PC-9 (cell line): ENCODE measurements at regions not wholly inside any gene's neighbourhood (a gene's known extent, or its start where the extent isn't known, plus 50 kb on each side); places are given as distances from the start of the nearest gene placed in this dataset.

Source experiments
- BruUV-seq: library from RNA; stranded (reverse); fragments of 400-500 nt; replicated peaks from 2 replicates; lab custom pipeline; 2021; lab: Mats Ljungman, UMichigan
- CTCF ChIA-PET: fragments of 300-600 bp; sonication (Branson Sonifier 250); formaldehyde crosslinking; loops from one replicate; lab custom pipeline; 2022; ENCODE audit warnings: antibody characterized with exemption; lab: Charles Lee
- POLR2A ChIA-PET: fragments of 300-600 bp; sonication (Branson Sonifier 250); formaldehyde crosslinking; loops from one replicate; lab custom pipeline; 2022; ENCODE audit warnings: antibody characterized with exemption; ENCODE audit not compliant: unreplicated experiment; lab: Charles Lee
- DNase-seq, 2 experiments: peaks; one replicate each; pipeline versions ENCODE4 v3.0.0 to v3.0.0-alpha.2; 2015 to 2022; ENCODE audit warnings: mixed read lengths in 1 of 2
- H2AFZ ChIP-seq: fragments of 200-600 bp; sonication (generic); 2 replicates; pipeline ENCODE4 v1.8.1; 2017; ENCODE audit warnings: antibody characterized with exemption
- H3F3A ChIP-seq: fragments of 200-600 bp; sonication (generic); 2 replicates; pipeline ENCODE4 v1.8.1; 2017; ENCODE audit warnings: antibody characterized with exemption, mild to moderate bottlenecking, low read depth; ENCODE audit not compliant: insufficient read depth
- H3K27ac ChIP-seq: fragments of 200-600 bp; sonication (generic); 2 replicates; pipeline ENCODE4 v1.6.1; 2016; ENCODE audit warnings: mixed run types
- H3K27me3 ChIP-seq: fragments of 200-600 bp; sonication (generic); 2 replicates; pipeline ENCODE4 v1.6.1; 2016; ENCODE audit warnings: low read depth, mixed run types; ENCODE audit not compliant: insufficient read depth
- H3K36me3 ChIP-seq: fragments of 200-600 bp; sonication (generic); 2 replicates; pipeline ENCODE4 v1.6.1; 2016; ENCODE audit warnings: low read depth, mixed run types
- H3K4me1 ChIP-seq: fragments of 200-600 bp; sonication (generic); replicated peaks from 2 replicates; pipeline ENCODE4 v1.6.1; 2016; ENCODE audit warnings: mixed run types; ENCODE audit not compliant: insufficient read depth
- H3K4me2 ChIP-seq: fragments of 200-600 bp; sonication (generic); 2 replicates; pipeline ENCODE4 v1.6.1; 2017; ENCODE audit warnings: mixed run types
- H3K4me3 ChIP-seq: fragments of 200-600 bp; sonication (generic); 2 replicates; pipeline ENCODE4 v1.6.1; 2016; ENCODE audit warnings: mixed run types
- H3K79me2 ChIP-seq: fragments of 200-600 bp; sonication (generic); 2 replicates; pipeline ENCODE4 v1.6.1; 2017; ENCODE audit warnings: low read depth, mixed run types
- H3K9me2 ChIP-seq: fragments of 200-600 bp; sonication (generic); 2 replicates; pipeline ENCODE4 v1.8.1; 2017; ENCODE audit warnings: mild to moderate bottlenecking; ENCODE audit not compliant: insufficient read depth
- H3K9me3 ChIP-seq: fragments of 200-600 bp; sonication (generic); 2 replicates; pipeline ENCODE4 v1.8.1; 2016; ENCODE audit warnings: low read depth; ENCODE audit not compliant: insufficient read depth
- H4K20me1 ChIP-seq: fragments of 200-600 bp; sonication (generic); 2 replicates; pipeline ENCODE4 v1.8.1; 2017; ENCODE audit not compliant: insufficient read depth
- EZH2 ChIP-seq: fragments of 200-600 bp; sonication (generic); IDR thresholded peaks from 2 replicates; pipeline ENCODE4 v1.8.0; 2017; ENCODE audit warnings: antibody characterized with exemption, low read depth
- intact Hi-C: fragments of 100-400 bp; cut with micrococcal nuclease; formaldehyde crosslinking; loops from one replicate; pipeline ENCODE4 v1.10.0; 2022; ENCODE audit not compliant: unreplicated experiment
- TF ChIP-seq, protein P1 (sequence below): fragments of 200-600 bp; sonication (generic); conservative IDR thresholded peaks from 2 replicates; pipeline ENCODE4 v1.6.1; 2017; ENCODE audit warnings: mixed run types, antibody characterized with exemption, mild to moderate bottlenecking, moderate library complexity

DNA sequence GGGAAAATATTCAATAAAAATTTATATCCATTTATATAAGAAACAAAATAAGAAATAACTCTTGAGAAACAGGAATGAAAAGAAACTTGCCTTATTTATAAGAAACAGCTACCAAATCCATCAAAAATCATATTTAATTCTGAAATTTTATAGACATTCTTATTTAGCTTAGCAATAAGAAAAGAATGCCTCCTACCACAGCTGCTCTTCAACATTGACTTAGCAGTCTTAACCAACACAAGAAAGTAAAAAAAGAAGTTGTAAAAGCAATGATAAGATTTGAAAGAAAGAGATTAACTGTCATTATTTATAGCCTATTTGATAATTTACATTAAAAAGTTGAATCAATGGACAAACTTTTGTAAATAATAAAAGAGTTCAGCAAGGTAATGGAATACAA, 212.8 kb downstream of the ZNF365 start:
- Histone ChIP-seq H3K27ac (no peak overlapping the region), H3K4me3 (no peak overlapping the region), H3K9me3 (peaks cover 7% of the 10 kb centered on the region; the same call in 1 of the 2 replicates), H3K27me3 (no peaks in the 10 kb centered on the region), H2AFZ (no peak overlapping the region), H4K20me1 (no peaks in the 10 kb centered on the region), H3F3A (no peaks in the 10 kb centered on the region), H3K4me1 (no peaks in the 10 kb centered on the region), H3K79me2 (no peaks in the 10 kb centered on the region), H3K9me2 (0 out of 2 replicates have a peak, but pooled peaks cover 3% of the 10 kb centered on the region), H3K36me3 (no peaks in the 10 kb centered on the region), H3K4me2 (no peak overlapping the region)
- no peak for TF ChIP-seq EZH2
- TF ChIP-seq, protein P1, sequence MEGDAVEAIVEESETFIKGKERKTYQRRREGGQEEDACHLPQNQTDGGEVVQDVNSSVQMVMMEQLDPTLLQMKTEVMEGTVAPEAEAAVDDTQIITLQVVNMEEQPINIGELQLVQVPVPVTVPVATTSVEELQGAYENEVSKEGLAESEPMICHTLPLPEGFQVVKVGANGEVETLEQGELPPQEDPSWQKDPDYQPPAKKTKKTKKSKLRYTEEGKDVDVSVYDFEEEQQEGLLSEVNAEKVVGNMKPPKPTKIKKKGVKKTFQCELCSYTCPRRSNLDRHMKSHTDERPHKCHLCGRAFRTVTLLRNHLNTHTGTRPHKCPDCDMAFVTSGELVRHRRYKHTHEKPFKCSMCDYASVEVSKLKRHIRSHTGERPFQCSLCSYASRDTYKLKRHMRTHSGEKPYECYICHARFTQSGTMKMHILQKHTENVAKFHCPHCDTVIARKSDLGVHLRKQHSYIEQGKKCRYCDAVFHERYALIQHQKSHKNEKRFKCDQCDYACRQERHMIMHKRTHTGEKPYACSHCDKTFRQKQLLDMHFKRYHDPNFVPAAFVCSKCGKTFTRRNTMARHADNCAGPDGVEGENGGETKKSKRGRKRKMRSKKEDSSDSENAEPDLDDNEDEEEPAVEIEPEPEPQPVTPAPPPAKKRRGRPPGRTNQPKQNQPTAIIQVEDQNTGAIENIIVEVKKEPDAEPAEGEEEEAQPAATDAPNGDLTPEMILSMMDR = no peak
- no TSS peak for BruUV-seq
- DNase-seq = no peak
- ChIA-PET CTCF (no interaction called here), POLR2A (interaction anchor here (0.7 kb wide), 1 partner anchor 815 kb away, joined by 5 read pairs; no protein-coding TSS in a partner anchor)
- intact Hi-C loops = loop anchor here (10.0 kb wide), 1 partner anchor 152 kb away; no protein-coding TSS in a partner anchor

DNA sequence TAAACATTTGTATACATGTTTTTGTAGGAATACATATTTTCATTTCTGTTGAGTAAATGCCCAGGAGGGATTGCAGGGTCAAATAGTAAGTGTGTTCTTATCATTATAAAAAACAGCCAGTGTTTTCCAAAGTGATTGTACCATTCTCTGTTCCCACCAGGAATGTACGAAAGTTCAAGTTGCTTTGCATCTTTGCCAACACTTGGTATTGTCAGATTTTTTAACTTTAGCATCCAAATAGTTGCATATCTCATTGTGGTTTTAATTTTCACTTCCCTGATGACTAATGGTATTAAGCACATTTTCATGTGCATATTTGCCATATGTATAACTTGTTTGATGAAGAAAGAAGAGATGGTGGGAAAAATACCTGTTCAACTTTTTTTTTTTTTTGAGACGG, 213.9 kb downstream of the ZNF365 start:
- Histone ChIP-seq H3F3A (no peaks in the 10 kb centered on the region), H3K36me3 (no peaks in the 10 kb centered on the region), H3K9me2 (0 out of 2 replicates have a peak, but pooled peaks cover 3% of the 10 kb centered on the region), H3K79me2 (no peaks in the 10 kb centered on the region), H3K27ac (no peak overlapping the region), H4K20me1 (no peaks in the 10 kb centered on the region), H3K27me3 (no peaks in the 10 kb centered on the region), H3K4me2 (no peak overlapping the region), H3K4me3 (no peak overlapping the region), H2AFZ (no peak overlapping the region), H3K4me1 (no peaks in the 10 kb centered on the region), H3K9me3 (peaks cover 7% of the 10 kb centered on the region; the same call in 1 of the 2 replicates)
- BruUV-seq = no TSS peak
- ChIA-PET CTCF (no interaction called here), POLR2A (no interaction called here)
- no peak for DNase-seq
- no peak for TF ChIP-seq EZH2
- TF ChIP-seq, protein P1 = no peak
- intact Hi-C loops = loop anchor here (10.0 kb wide), 1 partner anchor 153 kb away; no protein-coding TSS in a partner anchor

DNA sequence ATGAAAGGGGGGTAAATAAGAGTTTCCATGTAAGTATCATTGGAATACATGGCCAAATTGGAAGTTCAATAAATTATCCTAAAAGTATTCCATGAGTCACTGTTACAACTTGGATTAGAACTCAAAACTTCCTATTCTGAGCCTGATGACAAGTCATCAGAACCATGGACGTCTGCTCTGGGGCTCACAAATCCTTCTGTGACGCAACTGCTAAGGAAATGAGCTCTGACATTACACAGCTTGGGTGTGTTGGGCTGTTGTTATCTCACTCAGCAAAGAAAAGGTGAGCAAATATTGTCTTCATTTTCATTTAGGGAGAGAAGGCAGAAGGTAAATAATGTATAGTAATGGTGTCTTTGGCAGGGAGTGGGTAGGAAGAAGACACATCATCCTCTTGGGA, 214.8 kb upstream of the ADO start:
- BruUV-seq = no TSS peak
- Histone ChIP-seq H3K36me3 (no peaks in the 10 kb centered on the region), H3K4me3 (no peak overlapping the region), H2AFZ (no peak overlapping the region), H3K79me2 (no peaks in the 10 kb centered on the region), H3F3A (no peaks in the 10 kb centered on the region), H3K9me3 (peaks cover 7% of the 10 kb centered on the region; the same call in 1 of the 2 replicates), H3K4me2 (no peak overlapping the region), H3K9me2 (no peaks in the 10 kb centered on the region), H3K4me1 (no peaks in the 10 kb centered on the region), H3K27me3 (no peaks in the 10 kb centered on the region), H4K20me1 (no peaks in the 10 kb centered on the region), H3K27ac (no peak overlapping the region)
- POLR2A ChIA-PET = no interaction called here
- CTCF ChIA-PET = no interaction called here
- DNase-seq = no peak
- no peak for TF ChIP-seq EZH2
- TF ChIP-seq, protein P1 = no peak
- intact Hi-C loops = loop anchor here (5.0 to 10.0 kb wide), 4 partner anchors 155 to 1175 kb away; partner anchors contain the start of gene EGR2
